GM18861 (cell line): ENCODE measurements at regions not wholly inside any gene's neighbourhood (a gene's known extent, or its start where the extent isn't known, plus 50 kb on each side); places are given as distances from the start of the nearest gene placed in this dataset.

Experiments used
- ATAC-seq: cut with Tn5 transposase; IDR thresholded peaks from one replicate; pipeline ENCODE4 v1.9.1; 2021; ENCODE audit not compliant: unreplicated experiment

- no peak for ATAC-seq
These were observed 140.8 kb downstream of the PTCSC3 start for GRCh38 chr14:36035675-36036074.

GRCh38 chr14:36028665-36029064 lies 147.9 kb downstream of the PTCSC3 start:
- no peak for ATAC-seq

DNA sequence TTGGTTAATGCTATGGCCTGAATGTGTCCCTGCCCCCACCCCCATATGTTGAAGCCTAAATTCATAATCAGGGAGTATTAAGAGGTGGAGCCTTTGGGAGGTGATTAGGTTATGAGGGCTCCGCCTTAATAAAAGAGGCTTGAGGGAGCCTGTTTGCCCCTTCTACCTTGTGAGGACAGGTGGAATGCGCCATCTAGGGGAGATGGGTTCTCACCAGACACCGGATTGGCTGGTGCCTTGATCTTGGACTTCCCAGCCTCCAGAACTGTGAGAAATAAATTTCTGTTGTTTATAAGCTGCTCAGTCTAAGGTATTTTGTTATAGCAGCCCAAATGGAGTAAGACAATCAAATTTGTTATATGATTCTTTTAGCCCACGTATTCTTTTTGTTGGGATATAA lies 148.3 kb downstream of the PTCSC3 start:
- ATAC-seq: no peak

DNA sequence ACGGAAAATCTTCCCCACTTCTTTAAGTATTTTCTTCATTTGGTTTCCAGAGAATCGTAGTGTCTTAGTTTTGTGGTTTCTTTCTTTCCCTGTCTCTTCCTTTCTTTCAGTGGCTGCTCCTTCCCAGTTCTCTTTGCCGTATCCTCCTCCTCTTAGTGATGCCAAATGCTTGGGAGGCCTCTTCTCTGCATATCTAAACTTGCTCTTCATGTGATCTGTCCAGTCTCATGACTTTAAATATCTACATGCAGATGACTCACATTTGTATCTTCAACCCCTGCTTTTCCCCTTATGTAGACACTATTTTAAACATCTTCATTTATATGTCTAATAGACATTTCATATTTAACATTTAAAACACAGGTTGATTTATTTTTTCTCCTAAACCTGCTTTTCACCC lies 149.2 kb downstream of the PTCSC3 start:
- no peak for ATAC-seq

DNA sequence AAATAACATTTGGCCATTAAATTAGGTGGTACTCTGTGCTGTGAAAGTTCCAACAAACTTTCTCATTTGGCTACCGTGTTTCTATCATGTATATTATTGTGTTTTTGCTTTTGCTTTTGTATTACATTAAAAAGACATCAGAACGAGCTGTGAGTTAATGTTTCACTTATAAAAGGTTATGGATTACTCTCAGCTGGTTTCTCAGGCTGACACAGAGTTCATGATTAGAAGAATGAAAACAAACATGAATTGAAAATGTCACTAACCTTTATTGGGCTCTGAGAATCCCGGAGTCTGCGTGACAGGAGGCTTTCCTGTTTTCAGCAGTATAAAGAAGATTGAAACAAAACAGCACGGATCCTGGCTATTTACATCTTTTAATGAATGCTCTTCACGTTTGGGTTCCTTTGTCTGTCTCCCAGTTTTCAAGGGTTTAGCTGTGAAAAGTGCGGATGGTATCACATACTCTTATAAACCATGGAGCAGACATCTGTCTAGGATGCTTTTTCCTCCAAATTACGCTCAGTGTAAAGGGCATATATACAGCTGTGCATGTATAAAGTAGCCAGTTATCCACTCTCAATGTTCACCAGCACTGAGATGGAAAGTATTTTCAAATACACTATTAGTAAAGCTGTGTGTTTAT lies 153.6 kb downstream of the PTCSC3 start:
- no peak for ATAC-seq

- peak; percentile 28 for ATAC-seq
These were observed 154.8 kb downstream of the PTCSC3 start for GRCh38 chr14:36021591-36022320.

- ATAC-seq: peak; percentile 73
These were observed 155.5 kb downstream of the PTCSC3 start for GRCh38 chr14:36021030-36021422.

GRCh38 chr14:36020120-36021029 lies 156.1 kb downstream of the PTCSC3 start:
- ATAC-seq: no peak

GRCh38 chr14:36019126-36019525 lies 157.4 kb downstream of the PTCSC3 start:
- ATAC-seq: no peak

DNA sequence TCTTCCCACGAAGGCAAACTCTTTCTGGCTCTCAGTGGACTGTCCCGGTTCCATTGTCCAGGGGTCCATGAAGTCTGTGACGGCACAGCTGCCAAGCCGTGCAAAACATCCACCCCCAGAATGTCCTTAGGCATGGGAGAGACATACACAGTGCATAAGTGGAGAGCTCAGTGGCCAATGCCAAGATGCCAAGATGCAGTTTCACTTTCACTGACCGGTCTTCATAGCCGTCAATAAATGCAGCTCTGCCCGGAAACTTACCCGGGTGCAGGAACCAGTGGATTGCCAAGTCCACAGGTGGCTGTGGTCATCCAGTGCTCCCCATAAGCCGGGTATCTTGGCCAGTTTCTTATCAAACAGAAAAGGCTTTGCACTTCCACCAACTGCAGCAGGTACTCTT lies 162.3 kb downstream of the PTCSC3 start:
- no peak for ATAC-seq

DNA sequence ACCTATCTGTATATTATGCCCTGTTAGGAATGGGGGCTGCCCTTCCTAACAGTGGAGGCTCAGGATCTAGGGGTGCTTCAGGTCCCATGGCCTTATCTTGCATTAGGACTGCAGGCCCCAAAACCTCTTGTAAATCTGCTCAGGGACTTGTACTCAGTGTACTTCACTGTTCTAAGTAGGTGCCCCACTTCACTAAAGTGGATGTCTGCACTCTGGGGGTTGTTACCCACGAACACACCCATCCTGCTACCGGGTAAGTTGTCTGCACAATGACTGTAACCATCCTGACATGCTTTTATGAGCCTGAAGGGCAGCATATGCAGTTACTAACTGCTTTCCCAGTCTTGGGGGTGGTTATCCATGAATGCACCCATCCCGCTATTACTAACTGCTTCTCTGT lies 163.0 kb downstream of the PTCSC3 start:
- no peak for ATAC-seq

DNA sequence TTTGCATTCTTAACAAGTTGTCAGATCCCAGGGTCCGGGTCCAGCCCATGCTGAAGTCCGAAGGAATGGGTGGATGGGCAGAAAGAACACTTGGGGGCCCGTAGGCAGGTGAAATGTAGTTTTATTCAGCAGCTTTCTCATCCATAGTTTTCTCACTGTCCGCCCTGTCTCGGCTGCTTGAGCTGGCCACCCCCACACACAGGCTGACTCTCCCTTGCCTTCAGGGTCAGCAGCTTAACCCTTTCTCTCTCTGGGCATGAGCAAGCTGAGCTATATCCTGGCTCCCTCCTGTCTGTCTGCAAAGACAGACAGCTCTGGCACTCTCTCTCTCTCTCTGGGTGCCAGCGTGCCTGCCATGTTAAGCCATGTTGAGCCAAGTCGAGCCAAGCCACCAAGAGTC lies 163.9 kb downstream of the PTCSC3 start:
- ATAC-seq: no peak

DNA sequence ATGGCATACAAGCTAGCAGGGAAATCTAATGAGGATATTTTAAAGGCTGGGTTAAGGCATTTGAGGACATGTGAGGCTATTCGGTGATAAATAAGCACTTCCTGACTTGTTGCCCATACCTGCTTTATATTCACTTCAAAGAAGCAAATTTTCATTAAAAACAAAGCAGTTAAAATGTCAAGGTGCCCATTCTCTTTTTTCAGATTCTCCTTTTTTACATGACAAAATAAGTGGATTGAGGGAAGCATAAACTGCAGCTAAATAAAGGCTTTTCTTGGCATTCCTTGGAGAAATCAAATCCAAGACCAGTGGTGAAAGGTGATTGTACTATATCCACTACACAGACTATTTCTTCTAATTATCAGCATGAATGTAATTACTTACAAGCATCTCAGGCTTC lies 166.9 kb downstream of the PTCSC3 start:
- no peak for ATAC-seq

- no peak for ATAC-seq
These were observed 169.9 kb downstream of the PTCSC3 start for GRCh38 chr14:36006623-36007022.

DNA sequence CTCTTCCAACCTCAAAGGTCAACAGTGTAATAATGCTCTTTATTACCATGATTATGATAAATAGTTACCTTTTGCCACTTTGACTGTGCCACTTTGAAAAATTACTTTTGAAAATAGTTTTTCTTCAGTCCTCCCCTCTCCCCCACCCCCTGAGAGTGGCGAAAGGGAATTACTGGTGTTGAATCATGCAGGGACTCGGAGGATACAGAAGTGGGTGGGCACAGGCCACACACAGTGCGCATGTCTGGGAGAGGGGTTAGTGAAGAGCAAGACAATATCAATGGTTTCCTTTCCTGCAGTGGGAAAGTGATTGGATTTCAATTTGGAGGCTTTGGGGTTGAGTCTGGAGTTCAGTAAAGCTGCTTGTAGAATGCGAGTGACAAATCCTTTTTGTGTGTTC lies 170.9 kb downstream of the PTCSC3 start:
- no peak for ATAC-seq

- ATAC-seq: no peak
These were observed 174.6 kb downstream of the PTCSC3 start for GRCh38 chr14:36001936-36002335.

GRCh38 chr14:35999294-35999693 lies 173.2 kb downstream of the BRMS1L start:
- no peak for ATAC-seq

GRCh38 chr14:35998303-35998702 lies 172.2 kb downstream of the BRMS1L start:
- ATAC-seq: no peak

DNA sequence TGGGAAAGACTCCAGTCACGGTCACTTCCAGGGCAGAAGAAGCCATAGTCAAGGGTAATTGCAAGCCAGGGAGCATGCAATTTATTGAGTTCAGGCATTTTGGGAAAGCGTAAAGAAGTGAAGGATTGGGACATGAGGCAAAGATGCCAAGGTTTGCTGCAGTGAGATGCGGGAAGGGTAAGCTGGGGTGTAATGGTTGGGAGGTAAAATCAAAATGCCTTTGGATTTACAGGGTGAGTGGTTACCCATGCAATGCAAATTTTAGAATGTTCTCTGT lies 167.5 kb downstream of the BRMS1L start:
- ATAC-seq: no peak

DNA sequence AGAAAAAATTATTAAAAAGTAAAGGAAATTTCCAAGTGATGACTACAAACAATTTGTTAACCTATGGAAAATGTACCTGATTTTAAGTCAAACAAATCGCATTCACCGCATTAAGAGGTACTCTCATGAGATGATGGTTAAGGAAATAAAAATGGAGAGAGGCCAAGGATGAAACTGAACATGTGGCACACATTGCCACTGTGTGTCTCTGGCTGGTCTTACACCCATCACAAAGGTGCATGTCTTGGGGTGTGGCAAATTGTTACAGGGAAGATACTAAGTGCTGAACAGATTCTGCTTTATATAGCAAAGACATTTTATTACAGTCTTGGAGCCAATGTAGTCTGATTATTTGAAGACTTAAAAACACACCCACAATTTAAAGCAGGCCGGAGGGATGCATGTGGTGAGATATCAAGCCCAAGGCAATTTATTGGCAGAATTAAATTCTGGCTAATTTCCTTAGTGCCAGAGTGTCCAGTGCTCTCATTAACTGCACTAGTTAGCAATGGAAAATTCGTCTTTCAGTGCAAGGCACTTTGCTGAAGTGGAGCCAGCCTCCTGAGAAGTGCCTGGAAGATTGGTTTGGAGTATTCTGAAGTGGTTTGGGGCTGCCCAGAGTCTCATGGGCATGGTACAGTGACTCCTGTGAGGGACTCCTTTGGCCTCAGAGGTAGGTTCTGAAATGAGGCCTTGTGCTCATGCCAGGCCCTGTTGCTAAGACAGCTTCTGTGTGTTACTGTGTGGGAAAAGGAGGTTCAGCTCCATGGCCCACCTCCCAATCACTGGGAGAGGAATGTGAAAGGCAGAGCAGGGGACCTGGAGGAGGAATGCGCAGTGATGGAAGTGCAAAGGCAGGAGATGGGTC lies 166.9 kb downstream of the BRMS1L start:
- ATAC-seq: no peak

- ATAC-seq: no peak
These were observed 165.2 kb downstream of the BRMS1L start for GRCh38 chr14:35991356-35991755.
